H1 (cell line): ENCODE measurements at regions not wholly inside any gene's neighbourhood (a gene's known extent, or its start where the extent isn't known, plus 50 kb on each side); places are given as distances from the start of the nearest gene placed in this dataset.

Experiments used
- CBX5 ChIP-seq: fragments of 300-800, 300-1000 bp; sonication (generic); IDR thresholded peaks from 2 replicates; pipeline ENCODE4 v1.7.1; 2016; ENCODE audit warnings: antibody characterized with exemption, low read length, low read depth
- CBX8 ChIP-seq: fragments of 300-800, 300-1000 bp; sonication (generic); IDR thresholded peaks from 2 replicates; pipeline ENCODE4 v1.7.1; 2016; ENCODE audit warnings: low read depth, low read length, borderline replicate concordance
- CEBPB ChIP-seq: IDR thresholded peaks from 2 replicates; pipeline ENCODE4 v1.6.1; 2012; ENCODE audit warnings: low read depth, low read length
- GTF2F1 ChIP-seq: IDR thresholded peaks from 2 replicates; pipeline ENCODE4 v1.6.1; 2012; ENCODE audit warnings: low read depth, low read length, improper control_type of control experiment, borderline replicate concordance
- HDAC2 ChIP-seq, 2 experiments: fragments of 300-600 bp in 1 of 2; sonication (generic) in 1 of 2; IDR thresholded peaks; 2 replicates each; pipeline ENCODE4 v1.6.1; 2011 to 2012; ENCODE audit warnings: low read depth in 2 of 2, low read length in 2 of 2, mild to moderate bottlenecking in 2 of 2, moderate library complexity in 2 of 2, borderline replicate concordance in 1 of 2, inconsistent platforms in 1 of 2
- SP1 ChIP-seq: IDR thresholded peaks from 2 replicates; pipeline ENCODE4 v1.6.1; 2011; ENCODE audit warnings: low read depth, low read length
- SP4 ChIP-seq: IDR thresholded peaks from 2 replicates; pipeline ENCODE4 v1.6.1; 2012; ENCODE audit warnings: low read length, inconsistent platforms
- YY1 ChIP-seq: IDR thresholded peaks from 2 replicates; pipeline ENCODE4 v1.6.1; 2011; ENCODE audit warnings: low read depth, mild to moderate bottlenecking, low read length
- TF ChIP-seq, protein P1 (sequence below): fragments of 300-600 bp; sonication (generic); IDR thresholded peaks from 2 replicates; pipeline ENCODE4 v1.7.1; 2012; ENCODE audit warnings: low read length, moderate library complexity, mild to moderate bottlenecking, inconsistent platforms; ENCODE audit not compliant: insufficient replicate concordance
- TF ChIP-seq, protein P2 (sequence below), 3 experiments: IDR thresholded peaks; 1 replicate in 2 of 3; 2 replicates in 1 of 3; pipeline versions ENCODE4 v1.5.1 to v1.6.1; 2011; ENCODE audit warnings: low read length in 3 of 3, mild to moderate bottlenecking in 3 of 3, inconsistent platforms in 2 of 3, low read depth in 1 of 3, moderate library complexity in 1 of 3; ENCODE audit not compliant: insufficient read depth in 1 of 3; ENCODE audit errors: control extremely low read depth in 1 of 3

DNA sequence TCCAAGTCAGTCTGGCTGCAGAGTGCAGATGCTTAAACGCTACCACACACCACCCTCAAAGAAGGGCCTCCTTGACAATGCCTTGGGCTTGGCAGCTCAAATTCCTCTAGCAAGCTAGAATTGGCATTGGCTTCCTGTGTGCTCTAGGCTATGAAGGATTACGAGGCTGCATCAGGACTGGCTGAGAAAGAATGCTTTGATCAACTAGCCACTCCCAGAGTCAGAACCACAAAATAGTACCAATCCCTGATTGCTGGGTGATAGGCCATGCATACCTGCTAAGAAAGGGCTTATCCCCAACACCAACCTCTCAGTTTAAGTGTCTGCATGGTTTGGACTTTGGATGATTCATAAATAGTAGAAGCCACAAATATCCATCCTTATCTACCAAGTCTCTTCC is 504.9 kb downstream of the OMA1 start (continued):
- TF ChIP-seq, protein P1, sequence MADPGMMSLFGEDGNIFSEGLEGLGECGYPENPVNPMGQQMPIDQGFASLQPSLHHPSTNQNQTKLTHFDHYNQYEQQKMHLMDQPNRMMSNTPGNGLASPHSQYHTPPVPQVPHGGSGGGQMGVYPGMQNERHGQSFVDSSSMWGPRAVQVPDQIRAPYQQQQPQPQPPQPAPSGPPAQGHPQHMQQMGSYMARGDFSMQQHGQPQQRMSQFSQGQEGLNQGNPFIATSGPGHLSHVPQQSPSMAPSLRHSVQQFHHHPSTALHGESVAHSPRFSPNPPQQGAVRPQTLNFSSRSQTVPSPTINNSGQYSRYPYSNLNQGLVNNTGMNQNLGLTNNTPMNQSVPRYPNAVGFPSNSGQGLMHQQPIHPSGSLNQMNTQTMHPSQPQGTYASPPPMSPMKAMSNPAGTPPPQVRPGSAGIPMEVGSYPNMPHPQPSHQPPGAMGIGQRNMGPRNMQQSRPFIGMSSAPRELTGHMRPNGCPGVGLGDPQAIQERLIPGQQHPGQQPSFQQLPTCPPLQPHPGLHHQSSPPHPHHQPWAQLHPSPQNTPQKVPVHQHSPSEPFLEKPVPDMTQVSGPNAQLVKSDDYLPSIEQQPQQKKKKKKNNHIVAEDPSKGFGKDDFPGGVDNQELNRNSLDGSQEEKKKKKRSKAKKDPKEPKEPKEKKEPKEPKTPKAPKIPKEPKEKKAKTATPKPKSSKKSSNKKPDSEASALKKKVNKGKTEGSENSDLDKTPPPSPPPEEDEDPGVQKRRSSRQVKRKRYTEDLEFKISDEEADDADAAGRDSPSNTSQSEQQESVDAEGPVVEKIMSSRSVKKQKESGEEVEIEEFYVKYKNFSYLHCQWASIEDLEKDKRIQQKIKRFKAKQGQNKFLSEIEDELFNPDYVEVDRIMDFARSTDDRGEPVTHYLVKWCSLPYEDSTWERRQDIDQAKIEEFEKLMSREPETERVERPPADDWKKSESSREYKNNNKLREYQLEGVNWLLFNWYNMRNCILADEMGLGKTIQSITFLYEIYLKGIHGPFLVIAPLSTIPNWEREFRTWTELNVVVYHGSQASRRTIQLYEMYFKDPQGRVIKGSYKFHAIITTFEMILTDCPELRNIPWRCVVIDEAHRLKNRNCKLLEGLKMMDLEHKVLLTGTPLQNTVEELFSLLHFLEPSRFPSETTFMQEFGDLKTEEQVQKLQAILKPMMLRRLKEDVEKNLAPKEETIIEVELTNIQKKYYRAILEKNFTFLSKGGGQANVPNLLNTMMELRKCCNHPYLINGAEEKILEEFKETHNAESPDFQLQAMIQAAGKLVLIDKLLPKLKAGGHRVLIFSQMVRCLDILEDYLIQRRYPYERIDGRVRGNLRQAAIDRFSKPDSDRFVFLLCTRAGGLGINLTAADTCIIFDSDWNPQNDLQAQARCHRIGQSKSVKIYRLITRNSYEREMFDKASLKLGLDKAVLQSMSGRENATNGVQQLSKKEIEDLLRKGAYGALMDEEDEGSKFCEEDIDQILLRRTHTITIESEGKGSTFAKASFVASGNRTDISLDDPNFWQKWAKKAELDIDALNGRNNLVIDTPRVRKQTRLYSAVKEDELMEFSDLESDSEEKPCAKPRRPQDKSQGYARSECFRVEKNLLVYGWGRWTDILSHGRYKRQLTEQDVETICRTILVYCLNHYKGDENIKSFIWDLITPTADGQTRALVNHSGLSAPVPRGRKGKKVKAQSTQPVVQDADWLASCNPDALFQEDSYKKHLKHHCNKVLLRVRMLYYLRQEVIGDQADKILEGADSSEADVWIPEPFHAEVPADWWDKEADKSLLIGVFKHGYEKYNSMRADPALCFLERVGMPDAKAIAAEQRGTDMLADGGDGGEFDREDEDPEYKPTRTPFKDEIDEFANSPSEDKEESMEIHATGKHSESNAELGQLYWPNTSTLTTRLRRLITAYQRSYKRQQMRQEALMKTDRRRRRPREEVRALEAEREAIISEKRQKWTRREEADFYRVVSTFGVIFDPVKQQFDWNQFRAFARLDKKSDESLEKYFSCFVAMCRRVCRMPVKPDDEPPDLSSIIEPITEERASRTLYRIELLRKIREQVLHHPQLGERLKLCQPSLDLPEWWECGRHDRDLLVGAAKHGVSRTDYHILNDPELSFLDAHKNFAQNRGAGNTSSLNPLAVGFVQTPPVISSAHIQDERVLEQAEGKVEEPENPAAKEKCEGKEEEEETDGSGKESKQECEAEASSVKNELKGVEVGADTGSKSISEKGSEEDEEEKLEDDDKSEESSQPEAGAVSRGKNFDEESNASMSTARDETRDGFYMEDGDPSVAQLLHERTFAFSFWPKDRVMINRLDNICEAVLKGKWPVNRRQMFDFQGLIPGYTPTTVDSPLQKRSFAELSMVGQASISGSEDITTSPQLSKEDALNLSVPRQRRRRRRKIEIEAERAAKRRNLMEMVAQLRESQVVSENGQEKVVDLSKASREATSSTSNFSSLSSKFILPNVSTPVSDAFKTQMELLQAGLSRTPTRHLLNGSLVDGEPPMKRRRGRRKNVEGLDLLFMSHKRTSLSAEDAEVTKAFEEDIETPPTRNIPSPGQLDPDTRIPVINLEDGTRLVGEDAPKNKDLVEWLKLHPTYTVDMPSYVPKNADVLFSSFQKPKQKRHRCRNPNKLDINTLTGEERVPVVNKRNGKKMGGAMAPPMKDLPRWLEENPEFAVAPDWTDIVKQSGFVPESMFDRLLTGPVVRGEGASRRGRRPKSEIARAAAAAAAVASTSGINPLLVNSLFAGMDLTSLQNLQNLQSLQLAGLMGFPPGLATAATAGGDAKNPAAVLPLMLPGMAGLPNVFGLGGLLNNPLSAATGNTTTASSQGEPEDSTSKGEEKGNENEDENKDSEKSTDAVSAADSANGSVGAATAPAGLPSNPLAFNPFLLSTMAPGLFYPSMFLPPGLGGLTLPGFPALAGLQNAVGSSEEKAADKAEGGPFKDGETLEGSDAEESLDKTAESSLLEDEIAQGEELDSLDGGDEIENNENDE, result no peak
- TF ChIP-seq SP1 (no peak), CBX8 (no peak), SP4 (no peak), CEBPB (no peak), HDAC2 (IDR thresholded peaks at IDR 0.05; ENCODE audit: borderline replicate concordance in 1 of 2, low read depth in 2 of 2, low read length in 2 of 2) (no peak), YY1 (no peak), GTF2F1 (no peak), CBX5 (no peak)
- TF ChIP-seq, protein P2, sequence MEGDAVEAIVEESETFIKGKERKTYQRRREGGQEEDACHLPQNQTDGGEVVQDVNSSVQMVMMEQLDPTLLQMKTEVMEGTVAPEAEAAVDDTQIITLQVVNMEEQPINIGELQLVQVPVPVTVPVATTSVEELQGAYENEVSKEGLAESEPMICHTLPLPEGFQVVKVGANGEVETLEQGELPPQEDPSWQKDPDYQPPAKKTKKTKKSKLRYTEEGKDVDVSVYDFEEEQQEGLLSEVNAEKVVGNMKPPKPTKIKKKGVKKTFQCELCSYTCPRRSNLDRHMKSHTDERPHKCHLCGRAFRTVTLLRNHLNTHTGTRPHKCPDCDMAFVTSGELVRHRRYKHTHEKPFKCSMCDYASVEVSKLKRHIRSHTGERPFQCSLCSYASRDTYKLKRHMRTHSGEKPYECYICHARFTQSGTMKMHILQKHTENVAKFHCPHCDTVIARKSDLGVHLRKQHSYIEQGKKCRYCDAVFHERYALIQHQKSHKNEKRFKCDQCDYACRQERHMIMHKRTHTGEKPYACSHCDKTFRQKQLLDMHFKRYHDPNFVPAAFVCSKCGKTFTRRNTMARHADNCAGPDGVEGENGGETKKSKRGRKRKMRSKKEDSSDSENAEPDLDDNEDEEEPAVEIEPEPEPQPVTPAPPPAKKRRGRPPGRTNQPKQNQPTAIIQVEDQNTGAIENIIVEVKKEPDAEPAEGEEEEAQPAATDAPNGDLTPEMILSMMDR (IDR thresholded peaks at IDR 0.05; ENCODE audit: control extremely low read depth in 1 of 3, insufficient read depth in 1 of 3, low read depth in 1 of 3, low read length in 3 of 3), result no peak
